Trophoblast cell (in vitro differentiated cells and primary cell): ENCODE measurements at regions not wholly inside any gene's neighbourhood (a gene's known extent, or its start where the extent isn't known, plus 50 kb on each side); places are given as distances from the start of the nearest gene placed in this dataset.
"Not testable (repeated sequence)": the region's sequence is repeated elsewhere in the genome, so short reads cannot be mapped to it uniquely, and the experiment has no call there.

Source experiments
- DNase-seq, 2 donors: peaks; one replicate each; pipeline ENCODE4 v3.0.0-alpha.2; 2016
- H2AFZ ChIP-seq: 2 replicates; pipeline ENCODE4 v1.6.1; 2013; ENCODE audit warnings: low read length, moderate library complexity, mild to moderate bottlenecking; ENCODE audit not compliant: insufficient read depth, poor library complexity
- H2AK5ac ChIP-seq: 2 replicates; pipeline ENCODE4 v1.6.1; 2013; ENCODE audit warnings: mild to moderate bottlenecking, low read length
- H2BK120ac ChIP-seq: 2 replicates; pipeline ENCODE4 v1.6.1; 2013; ENCODE audit warnings: low read length, mild to moderate bottlenecking, moderate library complexity; ENCODE audit not compliant: insufficient read depth, poor library complexity
- H2BK12ac ChIP-seq: 2 replicates; pipeline ENCODE4 v1.6.1; 2013; ENCODE audit warnings: mild to moderate bottlenecking, low read length, moderate library complexity
- H2BK5ac ChIP-seq: 2 replicates; pipeline ENCODE4 v1.6.1; 2013; ENCODE audit warnings: low read length, low read depth, moderate library complexity, mild to moderate bottlenecking; ENCODE audit not compliant: poor library complexity
- H3K14ac ChIP-seq: 2 replicates; pipeline ENCODE4 v1.6.1; 2013; ENCODE audit warnings: mild to moderate bottlenecking, low read length
- H3K18ac ChIP-seq: 2 replicates; pipeline ENCODE4 v1.6.1; 2013; ENCODE audit warnings: mild to moderate bottlenecking, low read length
- H3K23ac ChIP-seq: 2 replicates; pipeline ENCODE4 v1.6.1; 2013; ENCODE audit warnings: low read length
- H3K27ac ChIP-seq: 2 replicates; pipeline ENCODE4 v1.5.1; 2013; ENCODE audit warnings: low read depth, mild to moderate bottlenecking, inconsistent platforms, low read length, moderate library complexity
- H3K27me3 ChIP-seq: 2 replicates; pipeline ENCODE4 v1.6.1; 2013; ENCODE audit warnings: inconsistent platforms, mild to moderate bottlenecking, low read length, moderate library complexity; ENCODE audit not compliant: insufficient read depth
- H3K36me3 ChIP-seq, 2 experiments: 1 replicate in 1 of 2; 2 replicates in 1 of 2; pipeline ENCODE4 v1.6.1; 2013; ENCODE audit warnings: low read length in 2 of 2, mild to moderate bottlenecking in 2 of 2, moderate library complexity in 1 of 2; ENCODE audit not compliant: insufficient read depth in 2 of 2, control insufficient read depth in 1 of 2
- H3K4ac ChIP-seq: 2 replicates; pipeline ENCODE4 v1.6.1; 2013; ENCODE audit warnings: low read depth, mild to moderate bottlenecking, low read length, moderate library complexity
- H3K4me1 ChIP-seq, 2 experiments: 1 replicate in 1 of 2; 2 replicates in 1 of 2; pipeline ENCODE4 v1.6.1; 2013; ENCODE audit warnings: low read length in 2 of 2, mild to moderate bottlenecking in 2 of 2, moderate library complexity in 1 of 2; ENCODE audit not compliant: insufficient read depth in 2 of 2, control insufficient read depth in 1 of 2
- H3K4me2 ChIP-seq: 2 replicates; pipeline ENCODE4 v1.6.1; 2013; ENCODE audit warnings: inconsistent platforms, mild to moderate bottlenecking, low read length, moderate library complexity
- H3K4me3 ChIP-seq: 2 replicates; pipeline ENCODE4 v1.5.1; 2013; ENCODE audit warnings: mild to moderate bottlenecking, low read depth, low read length, inconsistent platforms
- H3K79me1 ChIP-seq: one replicate; pipeline ENCODE4 v1.6.1; 2013; ENCODE audit warnings: low read length
- H3K79me2 ChIP-seq: 2 replicates; pipeline ENCODE4 v1.6.1; 2013; ENCODE audit warnings: low read length, mild to moderate bottlenecking; ENCODE audit not compliant: control insufficient read depth, insufficient read depth, poor library complexity
- H3K9ac ChIP-seq: 2 replicates; pipeline ENCODE4 v1.6.1; 2013; ENCODE audit warnings: mild to moderate bottlenecking, low read length
- H3K9me3 ChIP-seq: 2 replicates; pipeline ENCODE4 v1.6.1; 2013; ENCODE audit warnings: low read depth, mild to moderate bottlenecking, control low read depth, inconsistent platforms, low read length; ENCODE audit not compliant: insufficient read depth
- H4K12ac ChIP-seq: 2 replicates; pipeline ENCODE4 v1.6.1; 2013; ENCODE audit warnings: low read depth, mild to moderate bottlenecking, low read length, moderate library complexity
- H4K8ac ChIP-seq: 2 replicates; pipeline ENCODE4 v1.6.1; 2013; ENCODE audit warnings: low read depth, mild to moderate bottlenecking, low read length, moderate library complexity
- H4K91ac ChIP-seq: one replicate; pipeline ENCODE4 v1.6.1; 2013; ENCODE audit warnings: low read depth, mild to moderate bottlenecking, low read length, moderate library complexity
- WGBS: extraction: QIAGEN DNeasy Blood & Tissue Kit; methylation state at CpG from one replicate; pipeline ENCODE4 v1.1.7; 2013; ENCODE audit warnings: missing lambda C conversion rate; ENCODE audit not compliant: insufficient read length, insufficient coverage; ENCODE audit errors: extremely low coverage; 5-methylcytosine and 5-hydroxymethylcytosine counted together

DNA sequence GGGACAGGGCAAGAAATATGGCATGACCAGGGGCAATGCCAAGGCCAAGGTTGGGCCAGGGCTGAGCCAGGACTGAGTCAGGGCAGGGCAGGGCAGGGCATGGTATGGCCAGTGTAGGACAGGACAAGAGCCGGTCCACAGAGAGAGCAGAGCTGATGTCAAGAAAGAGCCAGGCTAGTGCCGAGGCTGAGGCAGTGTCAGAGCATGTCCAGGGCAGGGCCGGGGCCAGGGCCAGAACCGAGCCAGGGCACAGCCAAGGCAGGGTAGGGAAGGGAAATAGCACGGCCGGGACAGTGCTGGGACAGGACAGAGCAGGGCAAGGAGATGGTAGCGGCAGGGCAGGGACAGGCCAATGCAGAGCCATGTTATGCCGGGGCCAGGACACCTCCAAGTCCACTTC is 2875.1 kb downstream of the RPIA start:
- not testable (repeated sequence) for H3K9me3 ChIP-seq, H2BK12ac ChIP-seq, H3K79me1 ChIP-seq, H3K4ac ChIP-seq, H3K23ac ChIP-seq, H2BK120ac ChIP-seq, H3K4me2 ChIP-seq, H3K18ac ChIP-seq, H3K4me3 ChIP-seq, H4K91ac ChIP-seq, H3K36me3 ChIP-seq, DNase-seq, H2BK5ac ChIP-seq, H3K27ac ChIP-seq, H3K9ac ChIP-seq, H3K79me2 ChIP-seq, H2AK5ac ChIP-seq, H3K4me1 ChIP-seq, H3K14ac ChIP-seq, H4K8ac ChIP-seq, H2AFZ ChIP-seq, H4K12ac ChIP-seq, H3K27me3 ChIP-seq
- WGBS: no CpG with 5 or more reads among the region's 8 CpGs

DNA sequence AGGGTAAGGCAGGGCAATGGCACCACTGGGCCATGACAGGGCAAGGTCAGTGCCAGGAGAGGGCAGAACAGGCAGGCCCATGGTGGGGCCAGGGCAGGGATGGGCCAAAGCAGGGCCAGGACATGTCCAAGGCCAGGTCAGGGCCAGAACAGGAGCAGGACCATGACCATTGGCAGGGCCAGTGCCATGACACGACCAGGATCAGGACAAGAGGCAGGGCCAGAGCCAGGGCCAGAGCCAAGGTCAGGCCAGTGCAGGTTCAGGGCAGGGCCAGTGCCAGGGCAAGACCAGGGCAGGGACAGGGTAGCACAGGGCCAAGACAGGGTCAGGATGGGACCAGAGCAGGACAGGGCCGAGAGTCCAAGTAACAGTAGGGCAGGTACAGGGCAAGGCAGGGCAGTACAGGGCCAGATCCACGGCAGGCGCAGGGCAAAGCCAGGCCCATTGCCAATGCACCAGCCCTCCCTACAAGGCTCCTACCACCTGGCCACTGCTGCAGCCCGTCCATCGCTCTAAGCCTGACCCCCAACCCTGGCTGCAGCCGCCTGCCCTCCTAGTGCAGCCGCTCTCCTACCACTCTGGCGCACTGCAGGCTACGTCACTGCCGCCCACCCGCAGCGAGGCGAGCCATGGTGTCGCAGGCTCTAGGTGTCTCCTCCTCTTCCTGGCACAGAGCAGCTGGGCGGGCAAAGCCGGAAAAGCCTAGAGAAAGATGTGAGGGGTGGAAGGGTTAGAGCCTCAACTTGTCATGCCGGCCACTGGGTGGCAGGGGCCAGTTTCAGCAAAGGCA is 2876.3 kb downstream of the RPIA start:
- H3K9ac ChIP-seq, H2BK120ac ChIP-seq, H3K27me3 ChIP-seq, H2AFZ ChIP-seq, H4K8ac ChIP-seq, H2BK12ac ChIP-seq, H3K79me1 ChIP-seq, H3K9me3 ChIP-seq, DNase-seq, H2BK5ac ChIP-seq, H3K27ac ChIP-seq, H3K36me3 ChIP-seq, H3K18ac ChIP-seq, H3K4ac ChIP-seq, H3K4me3 ChIP-seq, H4K91ac ChIP-seq, H3K4me1 ChIP-seq, H2AK5ac ChIP-seq, H3K79me2 ChIP-seq, H4K12ac ChIP-seq, H3K23ac ChIP-seq, H3K4me2 ChIP-seq, H3K14ac ChIP-seq: not testable (repeated sequence)
- no CpG with 5 or more reads among the region's 18 CpGs for WGBS

DNA sequence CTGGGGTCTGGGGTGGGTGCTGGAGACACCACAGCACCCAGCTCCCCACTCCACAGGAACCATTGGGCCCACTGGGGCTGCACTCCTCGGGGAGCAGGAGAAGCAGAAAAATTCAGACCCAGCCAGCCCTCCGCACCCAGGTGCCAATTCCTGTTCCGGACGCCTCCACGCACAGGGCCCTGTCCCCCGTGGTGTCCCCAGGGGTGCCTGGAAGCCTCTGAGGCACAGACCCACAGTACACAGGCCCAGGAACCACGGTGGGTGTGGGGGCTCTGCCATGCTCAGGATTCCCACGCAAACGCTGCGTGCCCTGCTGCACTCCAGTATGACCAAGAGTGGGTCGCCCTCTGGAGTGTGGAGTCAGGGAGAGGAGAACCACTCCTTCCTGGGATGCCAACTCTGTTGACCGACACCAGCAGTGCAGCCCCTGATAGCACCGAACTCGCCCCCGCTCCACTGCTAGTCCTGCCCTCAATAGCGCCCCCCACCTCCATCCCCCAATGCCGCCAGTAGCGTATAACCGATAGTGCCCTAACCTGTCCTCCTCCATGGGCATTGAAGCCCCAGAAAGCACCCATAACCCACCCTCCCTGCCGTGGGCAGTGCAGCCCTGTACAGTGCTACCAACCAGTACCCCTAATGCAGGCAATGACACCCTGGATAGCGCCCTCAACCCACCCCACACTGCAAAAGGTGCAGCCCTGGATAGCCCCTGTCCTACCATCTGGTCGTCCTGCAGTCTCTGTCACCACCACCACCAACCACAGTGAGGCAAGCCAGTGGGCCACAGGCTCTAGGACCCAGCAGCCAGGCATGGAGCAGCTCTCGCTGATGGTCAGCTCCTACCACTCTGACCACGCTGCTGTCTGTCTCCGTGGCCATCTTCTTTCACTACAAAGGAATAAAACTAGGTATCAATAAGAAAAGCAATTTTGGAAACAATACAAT is 2877.2 kb downstream of the RPIA start:
- not testable (repeated sequence) for H4K12ac ChIP-seq, H3K27ac ChIP-seq, H2BK12ac ChIP-seq, H3K4me3 ChIP-seq, H3K79me1 ChIP-seq, H3K79me2 ChIP-seq, H2AK5ac ChIP-seq, DNase-seq, H4K91ac ChIP-seq, H2BK120ac ChIP-seq, H3K14ac ChIP-seq, H3K18ac ChIP-seq, H2BK5ac ChIP-seq, H2AFZ ChIP-seq, H3K9me3 ChIP-seq, H3K4me1 ChIP-seq, H3K27me3 ChIP-seq, H3K4ac ChIP-seq, H3K4me2 ChIP-seq, H3K36me3 ChIP-seq, H4K8ac ChIP-seq, H3K23ac ChIP-seq, H3K9ac ChIP-seq
- WGBS: no CpG with 5 or more reads among the region's 25 CpGs

DNA sequence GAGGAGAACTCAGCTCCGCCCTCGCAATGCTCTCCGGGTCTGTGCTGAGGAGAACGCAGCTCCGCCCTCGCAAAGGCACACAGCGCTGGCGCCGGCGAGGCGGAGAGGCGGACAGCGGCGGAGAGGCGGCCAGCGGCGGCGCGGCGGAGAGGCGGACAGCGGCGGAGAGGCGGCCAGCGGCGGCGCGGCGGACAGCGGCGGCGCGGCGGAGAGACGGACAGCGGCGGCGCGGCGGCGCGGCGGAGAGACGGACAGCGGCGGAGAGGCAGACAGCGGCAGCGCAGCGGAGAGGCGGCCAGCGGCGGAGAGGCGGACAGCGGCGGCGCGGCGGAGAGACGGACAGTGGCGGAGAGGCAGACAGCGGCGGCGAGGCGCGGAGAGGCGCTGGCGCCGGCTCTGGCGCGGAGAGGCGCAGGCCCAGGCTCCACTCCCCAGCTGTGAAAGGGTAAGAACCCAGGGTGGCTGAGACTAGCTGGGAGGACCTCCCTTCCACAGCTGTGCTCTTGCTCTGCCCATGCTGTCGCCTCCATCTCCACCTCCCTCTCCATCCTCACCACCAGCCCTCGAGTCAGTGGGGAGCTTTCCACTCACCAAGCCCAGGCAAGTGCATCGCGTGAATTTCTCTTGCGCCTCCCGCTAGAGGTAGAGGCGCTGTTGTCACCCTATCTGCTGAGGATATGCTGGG is 2879.9 kb downstream of the RPIA start:
- H3K23ac ChIP-seq, H3K79me2 ChIP-seq, H3K18ac ChIP-seq, H2BK5ac ChIP-seq, H2BK12ac ChIP-seq, H4K91ac ChIP-seq, H4K8ac ChIP-seq, H2AFZ ChIP-seq, H3K4ac ChIP-seq, H3K27me3 ChIP-seq, H2BK120ac ChIP-seq, H3K9me3 ChIP-seq, H3K36me3 ChIP-seq, H3K4me1 ChIP-seq, H3K79me1 ChIP-seq, H3K9ac ChIP-seq, H3K27ac ChIP-seq, H4K12ac ChIP-seq, H2AK5ac ChIP-seq, H3K14ac ChIP-seq: not testable (repeated sequence)
- no CpG with 5 or more reads among the region's 78 CpGs for WGBS
- DNase-seq: peak; percentile 46 to 66
- H3K4me3 ChIP-seq: peak overlapping the region; percentile 69
- peak overlapping the region; percentile 43 for H3K4me2 ChIP-seq
